NOMO-1 treated with DMSO at 0.1 percent for 48 hours (cell line): ENCODE measurements at regions not wholly inside any gene's neighbourhood (a gene's known extent, or its start where the extent isn't known, plus 50 kb on each side); places are given as distances from the start of the nearest gene placed in this dataset.
"Not testable (repeated sequence)": the region's sequence is repeated elsewhere in the genome, so short reads cannot be mapped to it uniquely, and the experiment has no call there.

Experiments used
- DNase-seq: peaks from one replicate; lab custom pipeline; 2025; ENCODE audit not compliant: unreplicated experiment; lab: John Stamatoyannopoulos, UW

- DNase-seq, result no peak
These were observed 202.0 kb downstream of the POM121L12 start for GRCh38 chr7:53237344-53237913.

- no peak for DNase-seq
These were observed 202.7 kb downstream of the POM121L12 start for GRCh38 chr7:53238021-53238605.

GRCh38 chr7:53239151-53239550, 203.7 kb downstream of the POM121L12 start:
- not testable (repeated sequence) for DNase-seq

GRCh38 chr7:53245721-53246120, 210.3 kb downstream of the POM121L12 start:
- no peak for DNase-seq

- DNase-seq, result no peak
These were observed 211.5 kb downstream of the POM121L12 start for GRCh38 chr7:53246957-53247356.

- DNase-seq, result no peak
These were observed 217.1 kb downstream of the POM121L12 start for GRCh38 chr7:53252539-53252938.

- DNase-seq, result no peak
These were observed 236.6 kb downstream of the POM121L12 start for GRCh38 chr7:53272081-53272480.

GRCh38 chr7:53281312-53281711, 245.9 kb downstream of the POM121L12 start:
- no peak for DNase-seq

- DNase-seq, result no peak
These were observed 256.9 kb downstream of the POM121L12 start for GRCh38 chr7:53292341-53292740.

GRCh38 chr7:53302496-53303246, 267.2 kb downstream of the POM121L12 start:
- no peak for DNase-seq

GRCh38 chr7:53303781-53304180, 268.3 kb downstream of the POM121L12 start:
- no peak for DNase-seq

- DNase-seq, result no peak
These were observed 271.4 kb downstream of the POM121L12 start for GRCh38 chr7:53306846-53307245.

GRCh38 chr7:53311205-53311604, 275.8 kb downstream of the POM121L12 start:
- DNase-seq, result no peak

- DNase-seq, result no peak
These were observed 280.5 kb downstream of the POM121L12 start for GRCh38 chr7:53315981-53316380.

- no peak for DNase-seq
These were observed 283.1 kb downstream of the POM121L12 start for GRCh38 chr7:53318566-53318965.

- no peak for DNase-seq
These were observed 289.6 kb downstream of the POM121L12 start for GRCh38 chr7:53325061-53325460.

- DNase-seq, result no peak
These were observed 291.2 kb downstream of the POM121L12 start for GRCh38 chr7:53326634-53327033.

- DNase-seq, result no peak
These were observed 300.8 kb downstream of the POM121L12 start for GRCh38 chr7:53336105-53336668.

- no peak for DNase-seq
These were observed 304.8 kb downstream of the POM121L12 start for GRCh38 chr7:53340220-53340619.

GRCh38 chr7:53350241-53350640, 314.8 kb downstream of the POM121L12 start:
- DNase-seq, result peak; percentile 19

GRCh38 chr7:53351681-53352080, 316.2 kb downstream of the POM121L12 start:
- DNase-seq, result no peak

GRCh38 chr7:53358269-53358668, 322.8 kb downstream of the POM121L12 start:
- no peak for DNase-seq
